Chondrocyte (in vitro differentiated cells): ENCODE measurements at regions not wholly inside any gene's neighbourhood (a gene's known extent, or its start where the extent isn't known, plus 50 kb on each side); places are given as distances from the start of the nearest gene placed in this dataset.
"Not testable (repeated sequence)": the region's sequence is repeated elsewhere in the genome, so short reads cannot be mapped to it uniquely, and the experiment has no call there.

Source experiments
- DNase-seq: peaks from one replicate; pipeline ENCODE4 v3.0.0; 2021; ENCODE audit warnings: mixed read lengths, low spot score
- H3K27ac Mint-ChIP-seq: one replicate; pipeline ENCODE4 v1.8.0; 2021; ENCODE audit warnings: mild to moderate bottlenecking, moderate library complexity, mixed read lengths; ENCODE audit not compliant: unreplicated experiment
- H3K27me3 Mint-ChIP-seq: 2 replicates; pipeline ENCODE4 v1.8.0; 2021; ENCODE audit warnings: low read depth, mixed read lengths
- H3K36me3 Mint-ChIP-seq: 2 replicates; pipeline ENCODE4 v1.8.0; 2021; ENCODE audit warnings: low read depth, mixed read lengths
- H3K4me1 Mint-ChIP-seq: 2 replicates; pipeline ENCODE4 v1.8.0; 2021; ENCODE audit warnings: low read depth, mild to moderate bottlenecking, mixed read lengths
- H3K4me3 Mint-ChIP-seq: one replicate; pipeline ENCODE4 v1.8.0; 2021; ENCODE audit warnings: mild to moderate bottlenecking, moderate library complexity, mixed read lengths; ENCODE audit not compliant: unreplicated experiment
- H3K9me3 Mint-ChIP-seq: 2 replicates; pipeline ENCODE4 v1.8.0; 2021; ENCODE audit warnings: low read depth, mixed read lengths
- CTCF ChIP-seq: fragments of 200-600 bp; sonication (generic); IDR thresholded peaks from 2 replicates; pipeline ENCODE4 v1.5.0; 2021; ENCODE audit warnings: antibody characterized with exemption, mild to moderate bottlenecking, moderate library complexity

GRCh38 chr4:30024526-30024925, 695.6 kb upstream of the PCDH7 start:
- H3K36me3 Mint-ChIP-seq: no peaks in the 10 kb centered on the region
- no peak for DNase-seq
- H3K4me3 Mint-ChIP-seq: no peak overlapping the region
- H3K27me3 Mint-ChIP-seq: no peaks in the 10 kb centered on the region
- TF ChIP-seq CTCF: no peak
- no peak overlapping the region for H3K27ac Mint-ChIP-seq
- peaks cover 3% of the 10 kb centered on the region for H3K4me1 Mint-ChIP-seq
- H3K9me3 Mint-ChIP-seq: peaks cover 3% of the 10 kb centered on the region

DNA sequence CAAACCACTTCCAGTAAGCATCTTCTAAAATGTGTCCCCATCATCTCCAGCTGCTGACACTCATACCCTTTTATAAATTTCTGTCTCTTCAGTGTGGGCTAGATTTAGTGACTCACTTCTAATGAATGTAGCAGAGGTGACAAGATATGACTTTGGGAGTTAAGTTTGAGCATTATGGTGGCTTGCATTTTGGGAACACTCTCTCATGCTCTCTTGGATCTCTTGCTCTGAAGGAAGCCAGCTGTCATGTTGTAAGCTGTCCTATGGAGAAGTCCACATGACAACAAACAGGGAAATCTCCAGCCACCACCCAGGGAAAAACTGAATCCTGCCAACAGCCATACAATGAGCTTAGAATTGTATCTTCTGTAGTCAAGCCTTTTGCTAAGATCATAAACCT, 691.3 kb upstream of the PCDH7 start:
- H3K4me3 Mint-ChIP-seq: no peak overlapping the region
- DNase-seq: no peak
- no peak overlapping the region for H3K27ac Mint-ChIP-seq
- H3K4me1 Mint-ChIP-seq: peaks cover 3% of the 10 kb centered on the region
- H3K36me3 Mint-ChIP-seq: no peaks in the 10 kb centered on the region
- TF ChIP-seq CTCF: no peak
- H3K9me3 Mint-ChIP-seq: no peaks in the 10 kb centered on the region
- H3K27me3 Mint-ChIP-seq: no peaks in the 10 kb centered on the region

GRCh38 chr4:30056016-30056766, 664.0 kb upstream of the PCDH7 start:
- no peaks in the 10 kb centered on the region for H3K36me3 Mint-ChIP-seq
- H3K27me3 Mint-ChIP-seq: no peaks in the 10 kb centered on the region
- H3K4me3 Mint-ChIP-seq: no peak overlapping the region
- H3K4me1 Mint-ChIP-seq: no peaks in the 10 kb centered on the region
- TF ChIP-seq CTCF: no peak
- DNase-seq: no peak
- peaks cover 3% of the 10 kb centered on the region for H3K9me3 Mint-ChIP-seq
- no peak overlapping the region for H3K27ac Mint-ChIP-seq

- no peaks in the 10 kb centered on the region for H3K36me3 Mint-ChIP-seq
- peaks cover 3% of the 10 kb centered on the region for H3K27me3 Mint-ChIP-seq
- no peaks in the 10 kb centered on the region for H3K9me3 Mint-ChIP-seq
- no peak for TF ChIP-seq CTCF
- no peak overlapping the region for H3K27ac Mint-ChIP-seq
- DNase-seq: peak; percentile 57
- no peak overlapping the region for H3K4me3 Mint-ChIP-seq
- no peaks in the 10 kb centered on the region for H3K4me1 Mint-ChIP-seq
Observed at GRCh38 chr4:30068234-30068633, 651.9 kb upstream of the PCDH7 start.

- Mint-ChIP-seq H3K4me3 (no peak overlapping the region), H3K36me3 (peaks cover 1% of the 10 kb centered on the region), H3K4me1 (no peaks in the 10 kb centered on the region), H3K9me3 (peaks cover 8% of the 10 kb centered on the region), H3K27ac (no peak overlapping the region), H3K27me3 (peaks cover 1% of the 10 kb centered on the region)
- DNase-seq: no peak
- no peak for TF ChIP-seq CTCF
Observed at GRCh38 chr4:30073011-30073710, 647.0 kb upstream of the PCDH7 start.

- peak; percentile 86 for DNase-seq
- H3K36me3 Mint-ChIP-seq, H3K4me3 Mint-ChIP-seq, H3K27ac Mint-ChIP-seq, H3K4me1 Mint-ChIP-seq, H3K27me3 Mint-ChIP-seq, H3K9me3 Mint-ChIP-seq: not testable (repeated sequence)
Observed at GRCh38 chr4:30092420-30093128, 627.6 kb upstream of the PCDH7 start.
